Kidney (tissue), 13 donors: ENCODE measurements at regions not wholly inside any gene's neighbourhood (a gene's known extent, or its start where the extent isn't known, plus 50 kb on each side); places are given as distances from the start of the nearest gene placed in this dataset.
A peak's percentile ranks its signal among the peaks of the same experiment; 100 is the strongest.
"Not testable (repeated sequence)": the region's sequence is repeated elsewhere in the genome, so short reads cannot be mapped to it uniquely, and the experiment has no call there.

Experiments used
- DNase-seq, 5 donors: peaks; one replicate each; pipeline ENCODE4 v3.0.0-alpha.2; 2013 to 2020
- FAIRE-seq: peaks from 2 replicates; lab custom pipeline; 2012; peaks lifted over from hg19 to GRCh38; lab: Jason Lieb, UNC
- H3K27ac ChIP-seq, 2 donors: one replicate each; pipeline ENCODE4 v1.7.0; 2013; ENCODE audit warnings: low read depth in 2 of 2, low read length in 2 of 2, inconsistent platforms in 1 of 2
- H3K27me3 ChIP-seq: one replicate; pipeline ENCODE4 v1.7.1; 2013; ENCODE audit warnings: low read length, inconsistent platforms; ENCODE audit not compliant: control insufficient read depth, insufficient read depth
- H3K36me3 ChIP-seq, 3 donors: one replicate each; pipeline versions ENCODE4 v1.7.0 to v1.7.1; 2013; ENCODE audit warnings: low read length in 3 of 3, control low read depth in 1 of 3, inconsistent platforms in 1 of 3; ENCODE audit not compliant: insufficient read depth in 3 of 3, control insufficient read depth in 2 of 3
- H3K4me1 ChIP-seq, 3 donors: one replicate each; pipeline versions ENCODE4 v1.7.0 to v1.7.1; 2013; ENCODE audit warnings: low read length in 3 of 3, inconsistent platforms in 1 of 3, low read depth in 1 of 3; ENCODE audit not compliant: control insufficient read depth in 2 of 3, insufficient read depth in 2 of 3
- H3K4me3 ChIP-seq, 3 donors: one replicate each; pipeline versions ENCODE4 v1.7.0 to v1.8.1; 2013; ENCODE audit warnings: low read length in 3 of 3, control low read depth in 1 of 3, inconsistent platforms in 1 of 3
- H3K9ac ChIP-seq, 3 donors: one replicate each; pipeline versions ENCODE4 v1.7.0 to v1.7.1; 2013; ENCODE audit warnings: low read length in 3 of 3, control low read depth in 1 of 3, inconsistent platforms in 1 of 3
- H3K9me3 ChIP-seq, 3 donors: one replicate each; pipeline versions ENCODE4 v1.7.0 to v1.7.1; 2013; ENCODE audit warnings: low read length in 3 of 3, control low read depth in 1 of 3, inconsistent platforms in 1 of 3; ENCODE audit not compliant: control insufficient read depth in 2 of 3, insufficient read depth in 1 of 3
- CTCF ChIP-seq: IDR thresholded peaks from 3 replicates; pipeline ENCODE4 v1.5.1; 2012; ENCODE audit warnings: mild to moderate bottlenecking, moderate library complexity, borderline replicate concordance; ENCODE audit not compliant: insufficient read depth; ENCODE audit errors: extremely low read depth
- intact Hi-C: fragments of 100-400 bp; cut with DNase I; formaldehyde crosslinking; loops from one replicate; pipeline ENCODE4 v1.11.1; 2022
- donor health status: control.
- donor health status: control.
- donor health status: control.
- donor health status: control.
- donor health status: control.
- donor health status: DM: yes; HTN: yes; CAD: no.
- donor health status: Normal renal cell carcinoma (clear cell type).

GRCh38 chr1:204793259-204793914 lies 77.3 kb upstream of the NFASC start:
- Histone ChIP-seq H3K9me3 (no peaks in the 10 kb centered on the region), H3K4me1 (no peaks in the 10 kb centered on the region), H3K4me3 (no peak overlapping the region), H3K36me3 (no peaks in the 10 kb centered on the region), H3K9ac (no peak overlapping the region), H3K27me3 (no peaks in the 10 kb centered on the region), H3K27ac (peak overlapping the region in 1 of 2 donors; percentile 29)
- DNase-seq (peak in 2 of 5 donors; percentile 32 to 53), FAIRE-seq (no peak)
- intact Hi-C loops = no loop called here
- TF ChIP-seq CTCF = no peak

- intact Hi-C loops, DNase-seq, H3K27ac ChIP-seq, H3K4me3 ChIP-seq, H3K9me3 ChIP-seq, H3K4me1 ChIP-seq, H3K9ac ChIP-seq, H3K36me3 ChIP-seq, H3K27me3 ChIP-seq, FAIRE-seq: not testable (repeated sequence)
Measured at GRCh38 chr1:204796886-204797285, 73.8 kb upstream of the NFASC start.

GRCh38 chr1:204797401-204797800 lies 73.3 kb upstream of the NFASC start:
- no peak for FAIRE-seq
- DNase-seq = no peak
- Histone ChIP-seq H3K4me1 (no peaks in the 10 kb centered on the region), H3K27ac (no peak overlapping the region), H3K27me3 (no peaks in the 10 kb centered on the region), H3K4me3 (no peak overlapping the region), H3K9ac (no peak overlapping the region), H3K36me3 (no peaks in the 10 kb centered on the region), H3K9me3 (no peaks in the 10 kb centered on the region)
- TF ChIP-seq CTCF = no peak
- intact Hi-C loops = no loop called here

- FAIRE-seq = no peak
- DNase-seq = no peak
- no peak overlapping the region for H3K27ac ChIP-seq
- intact Hi-C loops = loop anchor here (10.0 kb wide), 2 partner anchors 145 to 235 kb away; no protein-coding TSS in a partner anchor
- no peaks in the 10 kb centered on the region for H3K27me3 ChIP-seq
- H3K4me1 ChIP-seq = no peaks in the 10 kb centered on the region
- no peak overlapping the region for H3K9ac ChIP-seq
- H3K9me3 ChIP-seq = no peaks in the 10 kb centered on the region
- H3K36me3 ChIP-seq = no peaks in the 10 kb centered on the region
- TF ChIP-seq CTCF = no peak
- no peak overlapping the region for H3K4me3 ChIP-seq
Measured at GRCh38 chr1:204799630-204800029, 71.0 kb upstream of the NFASC start.
